ENCODE measurements at regions not wholly inside any gene's neighbourhood (a gene's known extent, or its start where the extent isn't known, plus 50 kb on each side); places are given as distances from the start of the nearest gene placed in this dataset.
"Not testable (repeated sequence)": the region's sequence is repeated elsewhere in the genome, so short reads cannot be mapped to it uniquely, and the experiment has no call there.

GRCh38 chr2:89801207-89801606 is 1109.7 kb downstream of the RPIA start:
- TF ChIP-seq CTCF (IDR thresholded peaks at IDR 0.05 in 2 of 3, conservative IDR thresholded peaks at IDR 0.05 in 1 of 3; ENCODE audit: control insufficient read depth in 2 of 3, extremely low read depth in 1 of 3, insufficient read depth in 1 of 3, low read depth in 3 of 3, low read length in 3 of 3); EP300 (IDR thresholded peaks at IDR 0.05; ENCODE audit: borderline replicate concordance in 1 of 2, control insufficient read depth in 1 of 2, low read depth in 2 of 2, low read length in 2 of 2); MAX (IDR thresholded peaks at IDR 0.05; ENCODE audit: low read depth, low read length); CEBPB (IDR thresholded peaks at IDR 0.05; ENCODE audit: borderline replicate concordance in 1 of 2, low read depth in 2 of 2, low read length in 2 of 2); BRCA1 (IDR thresholded peaks at IDR 0.05; ENCODE audit: low read depth, low read length); TCF12 (IDR thresholded peaks at IDR 0.05; ENCODE audit: low read depth, low read length); CHD1 (IDR thresholded peaks at IDR 0.05; ENCODE audit: low read depth, low read length); JUND (IDR thresholded peaks at IDR 0.05; ENCODE audit: low read depth, low read length); POLR2AphosphoS5 (IDR thresholded peaks at IDR 0.05; ENCODE audit: low read length); TAF1 (IDR thresholded peaks at IDR 0.05; ENCODE audit: borderline replicate concordance, low read depth, low read length); SRF (IDR thresholded peaks at IDR 0.05; ENCODE audit: low read depth in 2 of 2, low read length in 2 of 2); RCOR1 (conservative IDR thresholded peaks at IDR 0.05; ENCODE audit: low read depth, low read length); CHD4 (IDR thresholded peaks at IDR 0.05); SMC3 (IDR thresholded peaks at IDR 0.05; ENCODE audit: borderline replicate concordance, low read length): not testable (repeated sequence)

All from GM12878 (cell line).